Activated naive CD4-positive, alpha-beta T cell treated with anti-CD3 and anti-CD28 coated beads, Interleukin-2, amount 10 ng/mL, durations not matched to agents 7 days and 5 days (primary cell): ENCODE measurements at regions not wholly inside any gene's neighbourhood (a gene's known extent, or its start where the extent isn't known, plus 50 kb on each side); places are given as distances from the start of the nearest gene placed in this dataset.

Experiments
- CTCF ChIA-PET: fragments of 350-600 bp; sonication (Branson Sonifier 250); formaldehyde crosslinking; loops from one replicate; lab custom pipeline; 2021; ENCODE audit warnings: antibody characterized with exemption; lab: Charles Lee
- DNase-seq: peaks from one replicate; pipeline ENCODE4 v3.0.0-alpha.2; 2020
- H3K27ac Mint-ChIP-seq: one replicate; pipeline ENCODE4 v1.8.0; 2021; ENCODE audit warnings: mild to moderate bottlenecking, moderate library complexity, mixed read lengths
- H3K27me3 Mint-ChIP-seq: one replicate; pipeline ENCODE4 v1.8.0; 2021; ENCODE audit warnings: mild to moderate bottlenecking, mixed read lengths
- H3K36me3 Mint-ChIP-seq: one replicate; pipeline ENCODE4 v1.8.0; 2021; ENCODE audit warnings: mixed read lengths
- H3K4me1 Mint-ChIP-seq: one replicate; pipeline ENCODE4 v1.8.0; 2021; ENCODE audit warnings: mixed read lengths
- H3K4me3 Mint-ChIP-seq: one replicate; pipeline ENCODE4 v1.8.0; 2021; ENCODE audit warnings: mild to moderate bottlenecking, moderate library complexity, mixed read lengths
- H3K9me3 Mint-ChIP-seq: one replicate; pipeline ENCODE4 v1.8.0; 2021; ENCODE audit warnings: mixed read lengths

DNA sequence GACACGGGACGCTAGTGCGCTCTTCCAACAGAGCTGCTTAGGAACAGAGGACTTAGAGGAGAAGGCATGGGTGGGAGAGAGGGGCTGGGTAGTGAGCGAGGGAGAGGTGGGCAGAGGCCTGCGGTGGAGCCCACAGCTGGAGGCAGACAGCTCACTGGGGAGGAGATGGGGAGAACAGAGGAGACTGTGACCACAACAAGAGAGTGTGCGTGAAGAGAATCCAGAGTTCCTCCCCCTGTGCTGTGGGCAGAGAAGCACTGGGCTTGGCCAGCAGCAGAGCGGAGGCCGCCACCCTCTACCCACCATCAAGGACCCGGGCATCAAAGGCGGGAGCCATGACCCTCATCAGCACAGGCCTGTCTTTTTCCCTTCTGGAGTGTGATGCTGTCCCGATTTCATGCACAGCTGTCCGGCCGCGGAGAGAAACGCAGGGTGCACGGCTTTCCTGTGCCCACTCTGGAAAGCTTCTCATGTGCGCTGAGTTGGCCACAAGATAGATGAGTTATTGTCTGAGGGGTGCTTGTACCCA, 228.3 kb upstream of the IRX4 start:
- DNase-seq: no peak
- H3K4me1 Mint-ChIP-seq: no peaks in the 10 kb centered on the region
- H3K27ac Mint-ChIP-seq: no peak overlapping the region
- H3K9me3 Mint-ChIP-seq: no peaks in the 10 kb centered on the region
- no peak overlapping the region for H3K4me3 Mint-ChIP-seq
- no peaks in the 10 kb centered on the region for H3K36me3 Mint-ChIP-seq
- H3K27me3 Mint-ChIP-seq: no peaks in the 10 kb centered on the region
- CTCF ChIA-PET: no interaction called here

DNA sequence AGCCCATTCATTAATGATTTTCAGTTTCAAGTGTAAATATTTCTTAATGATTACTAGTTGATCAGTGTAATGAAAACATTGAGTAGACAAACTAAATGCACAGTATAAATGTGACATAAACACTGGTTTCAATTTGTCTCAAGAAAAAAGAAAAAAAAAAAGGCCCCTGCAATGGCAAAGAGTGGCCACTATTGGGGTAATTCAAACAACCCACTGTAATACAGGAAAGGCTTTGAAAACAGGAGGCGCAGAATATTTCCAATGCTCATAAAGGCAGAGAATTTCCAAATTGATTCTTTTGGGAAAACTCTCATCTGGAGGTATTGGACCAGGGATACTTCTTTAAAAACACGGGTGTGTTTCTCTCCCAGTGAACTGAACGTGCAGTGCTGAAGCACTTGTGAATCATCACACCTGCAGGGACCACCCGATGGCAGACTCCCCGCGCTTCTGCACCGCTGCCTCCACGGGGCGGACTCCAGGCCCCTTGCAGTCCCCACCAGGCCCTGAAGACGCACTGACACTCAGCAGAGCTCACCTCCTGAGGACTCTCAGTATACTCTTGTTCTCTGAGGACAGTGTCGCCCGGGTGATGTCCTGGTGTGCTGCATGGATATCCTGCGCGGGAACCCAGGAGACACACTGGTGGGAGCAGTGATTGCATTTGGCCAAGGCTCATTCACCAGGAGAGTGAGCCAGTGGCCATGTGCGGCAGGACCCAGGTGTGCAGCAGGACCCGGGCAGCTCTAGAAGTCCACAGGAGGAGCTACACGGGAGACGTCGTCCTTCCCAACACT, 227.6 kb upstream of the IRX4 start:
- Mint-ChIP-seq H3K9me3 (no peaks in the 10 kb centered on the region), H3K27me3 (no peaks in the 10 kb centered on the region), H3K36me3 (no peaks in the 10 kb centered on the region), H3K4me3 (no peak overlapping the region), H3K4me1 (no peaks in the 10 kb centered on the region), H3K27ac (no peak overlapping the region)
- DNase-seq: no peak
- CTCF ChIA-PET: no interaction called here

DNA sequence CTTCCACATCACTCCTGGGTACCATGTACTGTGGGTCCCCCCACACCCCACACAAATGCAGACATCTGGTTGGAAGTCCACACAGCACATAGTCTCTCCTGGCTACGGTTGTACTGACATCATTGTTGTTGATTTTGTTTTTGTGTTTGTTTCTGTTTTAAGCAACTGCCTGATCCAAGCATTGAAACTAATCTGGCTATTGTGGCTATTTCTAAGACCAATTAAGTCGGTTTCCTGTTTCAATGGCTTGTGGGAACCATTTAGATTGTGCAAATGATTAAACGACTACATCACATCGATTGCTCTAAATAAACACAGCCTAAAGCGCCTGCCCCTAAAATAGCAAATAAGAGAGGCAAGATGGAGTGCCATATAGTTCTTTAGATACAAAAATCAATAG, 226.8 kb upstream of the IRX4 start:
- Mint-ChIP-seq H3K9me3 (no peaks in the 10 kb centered on the region), H3K36me3 (no peaks in the 10 kb centered on the region), H3K27me3 (no peaks in the 10 kb centered on the region), H3K27ac (no peak overlapping the region), H3K4me1 (no peaks in the 10 kb centered on the region), H3K4me3 (no peak overlapping the region)
- CTCF ChIA-PET: no interaction called here
- DNase-seq: no peak

DNA sequence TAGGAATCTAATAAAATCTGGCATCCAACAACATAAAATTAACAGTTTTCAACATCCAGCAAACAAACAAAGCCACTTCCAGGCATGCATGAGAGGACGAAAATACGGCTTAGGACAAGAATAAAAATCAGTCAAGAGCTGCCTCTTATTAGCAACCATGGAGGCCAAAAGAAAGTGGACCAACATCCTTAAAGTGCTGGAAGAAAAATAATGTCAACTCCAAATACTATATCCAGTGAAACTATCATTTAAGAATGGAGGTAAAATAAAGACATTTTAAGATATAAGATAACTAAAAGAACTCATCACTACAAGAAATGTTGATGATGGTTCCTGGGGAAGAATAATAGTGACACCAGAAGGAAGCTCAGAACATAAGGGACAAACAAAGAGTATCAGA, 224.0 kb upstream of the IRX4 start:
- no peak overlapping the region for H3K27ac Mint-ChIP-seq
- no peak overlapping the region for H3K4me3 Mint-ChIP-seq
- H3K4me1 Mint-ChIP-seq: no peaks in the 10 kb centered on the region
- H3K36me3 Mint-ChIP-seq: no peaks in the 10 kb centered on the region
- CTCF ChIA-PET: no interaction called here
- no peaks in the 10 kb centered on the region for H3K9me3 Mint-ChIP-seq
- DNase-seq: no peak
- no peaks in the 10 kb centered on the region for H3K27me3 Mint-ChIP-seq

DNA sequence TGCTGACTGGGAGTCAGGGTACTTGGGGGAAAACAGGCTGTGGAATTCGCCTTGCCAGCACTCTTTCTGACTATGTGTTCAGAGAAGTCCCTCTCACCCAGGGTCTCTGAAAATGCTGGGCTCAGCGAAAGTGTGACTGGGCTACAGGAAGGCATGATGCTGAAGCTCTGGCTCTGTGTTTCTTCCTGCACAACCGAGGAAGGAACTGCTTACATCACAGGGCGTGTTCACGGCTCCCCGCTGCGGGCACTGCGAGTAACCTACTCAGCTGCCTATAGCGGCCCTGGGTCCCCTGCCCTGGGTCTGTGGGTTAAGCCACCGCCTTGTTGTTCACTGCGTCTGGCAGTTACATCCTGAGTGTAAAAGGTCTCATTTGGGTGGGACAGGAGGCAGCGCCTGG, 222.4 kb upstream of the IRX4 start:
- no peak for DNase-seq
- H3K4me1 Mint-ChIP-seq: no peaks in the 10 kb centered on the region
- H3K36me3 Mint-ChIP-seq: no peaks in the 10 kb centered on the region
- no peak overlapping the region for H3K4me3 Mint-ChIP-seq
- no peaks in the 10 kb centered on the region for H3K9me3 Mint-ChIP-seq
- no peaks in the 10 kb centered on the region for H3K27me3 Mint-ChIP-seq
- H3K27ac Mint-ChIP-seq: no peak overlapping the region
- CTCF ChIA-PET: no interaction called here

DNA sequence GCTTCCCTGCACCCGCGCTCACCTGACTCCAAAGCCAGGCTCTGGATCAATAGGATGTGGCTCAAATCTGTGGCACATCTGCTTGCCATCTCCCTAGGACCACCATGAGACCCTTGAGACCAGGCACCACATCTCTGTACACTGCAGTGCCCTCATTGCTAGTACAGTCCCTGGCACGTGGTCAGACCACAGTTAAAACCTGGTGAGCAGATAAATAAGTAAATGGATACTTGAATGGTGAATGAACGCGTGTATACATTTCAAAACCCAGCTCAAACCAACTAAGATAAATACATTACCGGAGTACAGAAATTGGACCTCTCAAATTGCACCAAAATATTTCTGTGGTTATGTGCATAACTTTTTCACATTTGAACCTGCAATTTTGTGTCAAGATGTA, 221.2 kb upstream of the IRX4 start:
- no peak for DNase-seq
- Mint-ChIP-seq H3K9me3 (no peaks in the 10 kb centered on the region), H3K4me3 (no peak overlapping the region), H3K27me3 (no peaks in the 10 kb centered on the region), H3K27ac (no peak overlapping the region), H3K36me3 (no peaks in the 10 kb centered on the region), H3K4me1 (no peaks in the 10 kb centered on the region)
- CTCF ChIA-PET: no interaction called here

DNA sequence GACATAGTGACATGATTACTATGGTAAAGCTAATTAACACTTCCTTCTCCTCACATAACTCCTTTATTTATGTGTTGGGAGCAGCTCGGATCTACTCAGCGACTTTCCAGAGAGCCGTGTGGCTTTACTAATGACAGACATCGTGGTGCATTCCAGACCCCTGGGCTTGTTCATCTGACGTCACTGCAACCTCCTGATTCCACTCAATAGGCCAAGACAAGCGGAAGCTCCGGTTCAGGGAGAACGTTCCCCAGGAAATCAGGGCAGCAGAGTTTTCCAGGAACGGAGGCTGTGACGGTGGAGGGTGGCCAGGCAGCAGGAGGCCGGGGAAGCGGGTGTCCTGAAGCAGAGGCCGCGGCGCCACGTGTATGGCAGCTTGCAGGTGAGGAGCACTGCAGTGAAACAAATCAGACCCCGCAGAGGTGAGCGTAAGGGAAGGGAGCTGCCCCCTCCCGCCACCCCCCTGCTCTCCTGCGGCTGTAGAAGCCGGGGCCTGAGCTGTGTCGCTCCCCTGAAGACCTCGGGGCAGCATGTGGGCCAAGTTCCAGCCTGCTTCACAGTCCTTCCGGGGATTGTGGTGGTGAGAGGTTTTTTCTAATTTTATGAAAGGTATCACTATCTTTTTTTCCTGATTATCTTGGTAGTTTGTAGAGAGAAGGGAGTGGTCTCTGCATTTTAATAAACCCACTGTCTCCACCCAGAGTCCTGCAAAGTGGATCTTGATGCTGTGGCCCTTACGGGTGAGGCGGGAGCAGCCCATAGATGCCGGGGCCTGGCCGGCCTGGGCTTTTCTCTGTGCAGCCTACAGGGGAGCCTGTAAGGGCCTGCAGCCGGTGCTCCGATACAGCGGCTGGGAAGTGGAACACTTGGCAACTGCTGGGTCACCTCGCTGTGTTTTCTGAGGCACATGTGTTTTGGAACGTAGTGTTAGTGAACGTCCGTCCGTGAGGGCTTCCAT, 220.4 kb upstream of the IRX4 start:
- no peaks in the 10 kb centered on the region for H3K27me3 Mint-ChIP-seq
- no peaks in the 10 kb centered on the region for H3K9me3 Mint-ChIP-seq
- no peak overlapping the region for H3K27ac Mint-ChIP-seq
- no peak overlapping the region for H3K4me3 Mint-ChIP-seq
- H3K4me1 Mint-ChIP-seq: no peaks in the 10 kb centered on the region
- CTCF ChIA-PET: no interaction called here
- no peaks in the 10 kb centered on the region for H3K36me3 Mint-ChIP-seq
- no peak for DNase-seq

DNA sequence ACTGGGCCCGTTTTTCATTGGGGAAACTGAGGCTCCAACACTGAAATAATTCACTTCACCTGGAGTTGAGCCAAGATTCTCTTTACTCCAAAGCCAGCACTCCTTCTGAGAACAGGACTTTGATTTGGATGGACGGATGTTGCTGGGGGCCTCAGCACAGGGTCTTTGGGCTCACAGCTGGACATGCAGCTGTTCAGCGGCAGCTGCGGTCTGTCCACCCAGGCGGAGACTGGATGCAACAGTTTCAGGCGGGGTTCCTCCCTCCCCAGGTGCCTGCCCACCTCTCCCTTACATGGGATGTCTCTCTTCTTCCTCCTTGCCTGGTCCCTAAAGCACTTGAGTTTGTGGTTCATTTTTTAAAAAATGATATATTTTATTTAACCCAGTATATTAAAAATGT, 219.0 kb upstream of the IRX4 start:
- CTCF ChIA-PET: no interaction called here
- no peaks in the 10 kb centered on the region for H3K4me1 Mint-ChIP-seq
- no peak overlapping the region for H3K27ac Mint-ChIP-seq
- no peaks in the 10 kb centered on the region for H3K27me3 Mint-ChIP-seq
- no peaks in the 10 kb centered on the region for H3K9me3 Mint-ChIP-seq
- no peak overlapping the region for H3K4me3 Mint-ChIP-seq
- no peak for DNase-seq
- no peaks in the 10 kb centered on the region for H3K36me3 Mint-ChIP-seq

DNA sequence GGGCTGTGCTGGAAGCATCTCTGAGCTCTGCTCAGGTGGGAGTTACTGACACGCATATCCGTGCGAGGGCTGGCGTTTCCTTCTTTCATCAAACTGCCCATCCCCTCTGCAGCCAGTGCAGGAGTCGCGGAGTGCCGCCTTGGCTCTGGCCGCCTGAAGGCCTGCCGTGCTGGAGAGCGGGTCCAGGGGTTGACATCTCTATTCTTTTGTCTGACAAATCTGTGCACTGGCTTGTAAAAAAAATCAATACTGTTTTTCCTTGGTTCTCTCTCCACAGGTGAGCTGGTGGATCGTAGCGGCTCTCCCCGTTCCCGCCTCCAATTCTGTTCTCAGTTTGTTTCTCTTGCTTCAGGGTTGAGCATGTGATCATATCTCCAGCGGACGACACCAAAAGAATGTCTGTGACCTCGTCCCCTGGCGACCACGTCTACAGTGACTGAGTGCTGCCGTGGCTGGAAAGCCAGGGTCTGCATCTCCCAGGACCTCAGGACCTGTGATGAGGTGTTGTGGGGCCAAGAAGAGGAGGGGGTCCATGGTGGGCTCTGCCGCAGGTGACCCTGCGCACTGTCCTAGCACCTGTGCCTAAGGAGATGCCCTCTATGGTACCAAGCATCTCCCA, 214.3 kb upstream of the IRX4 start:
- Mint-ChIP-seq H3K27me3 (no peaks in the 10 kb centered on the region), H3K36me3 (no peaks in the 10 kb centered on the region), H3K9me3 (no peaks in the 10 kb centered on the region), H3K27ac (no peak overlapping the region), H3K4me1 (no peaks in the 10 kb centered on the region), H3K4me3 (no peak overlapping the region)
- CTCF ChIA-PET: interaction anchor here (0.6 kb wide), 1 partner anchor 54 kb away, joined by 3 read pairs; no protein-coding TSS in a partner anchor
- no peak for DNase-seq

DNA sequence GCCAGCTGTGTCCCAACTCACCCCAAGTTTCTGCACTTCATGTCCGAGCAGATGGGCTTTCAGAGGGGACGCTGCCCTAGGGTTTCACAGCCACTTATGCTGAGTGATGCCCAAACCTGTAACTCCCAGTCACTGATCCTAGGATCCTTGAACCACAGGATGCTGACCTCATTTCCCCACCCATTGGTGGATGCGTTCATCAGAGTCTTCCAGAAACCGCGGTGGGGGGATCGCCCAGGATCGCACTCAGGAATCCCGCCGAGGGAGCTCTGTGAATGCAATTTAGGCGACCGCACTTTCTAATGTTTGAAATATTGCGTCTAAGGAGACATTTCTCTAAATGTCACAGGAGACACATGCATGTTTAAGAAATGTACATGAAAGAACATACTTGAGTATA, 212.3 kb upstream of the IRX4 start:
- CTCF ChIA-PET: no interaction called here
- Mint-ChIP-seq H3K9me3 (no peaks in the 10 kb centered on the region), H3K4me3 (no peak overlapping the region), H3K27ac (no peak overlapping the region), H3K4me1 (no peaks in the 10 kb centered on the region), H3K36me3 (no peaks in the 10 kb centered on the region), H3K27me3 (no peaks in the 10 kb centered on the region)
- DNase-seq: no peak

DNA sequence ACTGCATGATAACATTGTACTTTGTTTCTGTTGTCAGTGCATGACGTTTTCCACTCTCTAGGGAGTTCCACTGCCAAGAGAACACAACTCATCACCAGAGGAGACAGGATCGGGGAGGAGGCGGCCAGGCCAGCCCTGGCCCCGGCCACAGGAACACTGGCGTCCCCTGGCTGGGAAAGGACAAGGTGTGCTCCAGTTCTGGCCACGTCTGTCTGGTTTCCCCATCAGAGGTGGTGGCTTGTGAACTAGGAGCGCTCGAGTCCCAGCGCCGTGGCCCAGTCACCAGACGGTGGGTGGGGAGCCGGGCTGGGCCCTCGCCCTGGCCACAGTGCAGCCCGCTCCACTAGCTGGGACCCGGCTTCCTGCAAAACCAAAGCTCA, 211.9 kb upstream of the IRX4 start:
- CTCF ChIA-PET: no interaction called here
- no peak for DNase-seq
- Mint-ChIP-seq H3K9me3 (no peaks in the 10 kb centered on the region), H3K4me1 (no peaks in the 10 kb centered on the region), H3K4me3 (no peak overlapping the region), H3K36me3 (no peaks in the 10 kb centered on the region), H3K27me3 (no peaks in the 10 kb centered on the region), H3K27ac (no peak overlapping the region)

DNA sequence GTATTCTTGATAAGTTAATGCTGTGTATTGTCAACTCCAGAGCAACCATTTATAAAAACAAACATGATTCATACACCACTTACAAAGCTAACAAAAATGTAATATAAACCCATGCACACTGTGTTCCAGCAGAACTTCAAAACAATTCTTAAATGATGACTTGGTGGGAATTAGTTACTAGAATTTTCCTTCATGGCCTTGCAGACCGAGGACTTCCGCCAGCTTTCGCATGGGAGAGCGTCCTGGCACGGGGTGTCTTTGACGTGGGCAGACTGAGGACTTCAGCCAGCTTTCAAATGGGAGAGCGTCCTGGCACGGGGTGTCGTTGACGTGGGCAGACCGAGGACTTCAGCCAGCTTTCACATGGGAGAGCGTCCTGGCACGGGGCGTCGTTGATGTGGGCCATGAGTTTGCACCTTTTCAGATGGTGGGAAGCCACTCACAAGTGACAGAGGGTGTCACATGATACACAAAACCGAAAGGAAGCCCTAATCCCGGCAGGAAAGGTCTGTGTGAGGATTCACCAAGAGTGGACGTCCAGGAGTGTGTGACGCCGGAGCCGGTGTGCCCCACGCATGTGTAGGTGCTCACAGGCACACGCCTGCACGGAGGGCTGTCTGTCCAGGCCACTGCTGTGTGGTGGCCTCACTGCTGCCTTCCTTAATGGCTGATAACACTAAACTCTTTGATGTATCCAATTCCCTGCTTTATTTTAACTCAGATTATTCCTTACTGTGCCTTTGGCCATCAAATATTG, 211.3 kb upstream of the IRX4 start:
- Mint-ChIP-seq H3K27me3 (no peaks in the 10 kb centered on the region), H3K4me1 (no peaks in the 10 kb centered on the region), H3K4me3 (no peak overlapping the region), H3K36me3 (no peaks in the 10 kb centered on the region), H3K9me3 (no peaks in the 10 kb centered on the region), H3K27ac (no peak overlapping the region)
- CTCF ChIA-PET: no interaction called here
- DNase-seq: no peak

DNA sequence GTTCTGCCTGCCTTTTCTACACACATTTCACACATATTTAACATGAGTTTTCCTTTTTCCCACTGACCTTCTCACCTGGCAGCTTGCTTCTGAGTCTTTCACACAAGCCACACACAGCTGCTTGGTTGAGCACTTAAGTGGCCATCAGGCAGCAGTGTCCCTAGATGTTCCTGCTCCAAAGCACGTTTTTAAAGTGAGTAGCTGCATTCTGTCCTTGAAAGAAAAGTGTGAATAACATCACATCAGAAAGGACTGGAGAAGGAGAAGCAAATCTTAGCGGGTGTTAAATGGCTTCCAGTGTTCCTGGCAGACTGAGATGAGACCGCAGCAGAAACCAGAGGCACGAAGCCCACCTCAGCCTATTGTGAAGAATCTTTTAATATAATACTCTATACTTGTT, 209.2 kb upstream of the IRX4 start:
- Mint-ChIP-seq H3K27ac (no peak overlapping the region), H3K27me3 (no peaks in the 10 kb centered on the region), H3K36me3 (no peaks in the 10 kb centered on the region), H3K4me3 (no peak overlapping the region), H3K4me1 (no peaks in the 10 kb centered on the region), H3K9me3 (no peaks in the 10 kb centered on the region)
- CTCF ChIA-PET: no interaction called here
- no peak for DNase-seq

DNA sequence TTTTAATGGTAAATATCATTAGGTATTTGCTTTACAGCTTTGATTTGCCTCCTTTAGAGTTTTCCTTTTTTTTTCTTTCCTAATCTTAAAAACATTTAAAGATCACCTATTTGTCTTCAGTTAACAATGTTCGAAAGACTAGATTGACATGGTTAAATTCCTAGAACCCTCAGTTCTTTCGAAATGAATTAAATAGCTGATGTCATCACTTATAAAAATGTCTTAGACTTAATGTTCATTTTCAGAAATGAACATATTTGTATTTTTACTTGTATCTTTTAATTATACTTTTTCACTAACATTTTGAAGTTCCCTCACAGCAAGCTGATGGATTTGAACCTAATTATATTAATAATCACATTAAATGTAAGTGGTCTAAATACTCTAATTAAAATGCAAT, 205.3 kb upstream of the IRX4 start:
- Mint-ChIP-seq H3K36me3 (no peaks in the 10 kb centered on the region), H3K4me1 (no peaks in the 10 kb centered on the region), H3K27me3 (no peaks in the 10 kb centered on the region), H3K4me3 (no peak overlapping the region), H3K27ac (no peak overlapping the region), H3K9me3 (no peaks in the 10 kb centered on the region)
- CTCF ChIA-PET: no interaction called here
- no peak for DNase-seq
